ENCODE measurements at regions not wholly inside any gene's neighbourhood (a gene's known extent, or its start where the extent isn't known, plus 50 kb on each side); places are given as distances from the start of the nearest gene placed in this dataset.

DNA sequence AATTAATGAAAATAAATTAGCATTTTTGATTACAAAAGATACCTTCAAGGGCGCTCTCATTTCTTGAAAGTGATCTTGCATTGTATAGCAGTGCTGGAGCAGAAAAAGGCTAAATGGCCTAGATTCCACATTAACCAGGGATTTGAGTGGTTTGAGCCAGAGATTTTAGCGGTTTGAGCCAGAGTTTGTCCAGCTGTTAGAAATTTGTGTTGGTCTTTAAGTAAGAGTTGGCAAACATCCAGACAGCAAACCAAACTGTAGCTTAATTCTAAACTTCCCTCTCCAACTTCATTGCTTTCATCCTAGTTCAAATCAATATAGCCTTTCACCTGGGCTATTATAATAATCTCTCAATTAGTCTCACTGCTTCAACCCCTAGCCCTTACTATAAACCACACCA, 351.7 kb downstream of the IGSF11 start:
- H3K36me3 ChIP-seq (replicated peaks in 1 of 2; ENCODE audit: control insufficient read depth in 1 of 2, insufficient read depth in 2 of 2, low read length in 1 of 2), result no peaks in the 10 kb centered on the region
- H3K4me2 ChIP-seq, result no peak overlapping the region
- no peaks in the 10 kb centered on the region for H3K27me3 ChIP-seq (ENCODE audit: insufficient read depth)
- no peaks in the 10 kb centered on the region for H3K79me2 ChIP-seq (ENCODE audit: insufficient read depth)
- H3K9ac ChIP-seq, result no peak overlapping the region
- 54% methylated on average over 2 of the region's 2 CpGs for WGBS (ENCODE audit: low lambda C conversion rate)
- H3K27ac ChIP-seq (ENCODE audit: low read depth in 2 of 2, low read length in 1 of 2), result no peak overlapping the region
- H2AFZ ChIP-seq (ENCODE audit: low read depth), result no peak overlapping the region
- TF ChIP-seq, protein P1, sequence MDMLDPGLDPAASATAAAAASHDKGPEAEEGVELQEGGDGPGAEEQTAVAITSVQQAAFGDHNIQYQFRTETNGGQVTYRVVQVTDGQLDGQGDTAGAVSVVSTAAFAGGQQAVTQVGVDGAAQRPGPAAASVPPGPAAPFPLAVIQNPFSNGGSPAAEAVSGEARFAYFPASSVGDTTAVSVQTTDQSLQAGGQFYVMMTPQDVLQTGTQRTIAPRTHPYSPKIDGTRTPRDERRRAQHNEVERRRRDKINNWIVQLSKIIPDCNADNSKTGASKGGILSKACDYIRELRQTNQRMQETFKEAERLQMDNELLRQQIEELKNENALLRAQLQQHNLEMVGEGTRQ (IDR thresholded peaks at IDR 0.05; ENCODE audit: borderline replicate concordance, low read depth, low read length), result no peak
- TF ChIP-seq NFIC (IDR thresholded peaks at IDR 0.05; ENCODE audit: borderline replicate concordance), result no peak
- no peak for TF ChIP-seq TEAD4 (IDR thresholded peaks at IDR 0.05; ENCODE audit: borderline replicate concordance, insufficient read depth)
- TF ChIP-seq, protein P2, sequence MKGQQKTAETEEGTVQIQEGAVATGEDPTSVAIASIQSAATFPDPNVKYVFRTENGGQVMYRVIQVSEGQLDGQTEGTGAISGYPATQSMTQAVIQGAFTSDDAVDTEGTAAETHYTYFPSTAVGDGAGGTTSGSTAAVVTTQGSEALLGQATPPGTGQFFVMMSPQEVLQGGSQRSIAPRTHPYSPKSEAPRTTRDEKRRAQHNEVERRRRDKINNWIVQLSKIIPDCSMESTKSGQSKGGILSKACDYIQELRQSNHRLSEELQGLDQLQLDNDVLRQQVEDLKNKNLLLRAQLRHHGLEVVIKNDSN (IDR thresholded peaks at IDR 0.05; ENCODE audit: borderline replicate concordance, low read depth), result no peak
- no peak for TF ChIP-seq TAF1 (IDR thresholded peaks at IDR 0.05; ENCODE audit: borderline replicate concordance, low read depth, low read length)
- no peak for TF ChIP-seq POLR2AphosphoS5 (IDR thresholded peaks at IDR 0.05; ENCODE audit: low read depth, low read length)
- TF ChIP-seq RAD21 (IDR thresholded peaks at IDR 0.05; ENCODE audit: low read length), result no peak
- TF ChIP-seq, protein P3, sequence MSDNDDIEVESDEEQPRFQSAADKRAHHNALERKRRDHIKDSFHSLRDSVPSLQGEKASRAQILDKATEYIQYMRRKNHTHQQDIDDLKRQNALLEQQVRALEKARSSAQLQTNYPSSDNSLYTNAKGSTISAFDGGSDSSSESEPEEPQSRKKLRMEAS (IDR thresholded peaks at IDR 0.05; ENCODE audit: low read depth), result no peak
- TF ChIP-seq FOXJ3 (CRISPR knock-in tag; IDR thresholded peaks at IDR 0.05), result no peak
- TF ChIP-seq CHD2 (IDR thresholded peaks at IDR 0.05; ENCODE audit: low read length, partially characterized antibody), result no peak
- ChIA-PET CTCF (interaction anchor here (1.2 kb wide), 1 partner anchor 11 kb away, joined by 3 read pairs; no protein-coding TSS in a partner anchor), POLR2A (no interaction called here)
- no peaks in the 10 kb centered on the region for H3K9me3 ChIP-seq
- no peaks in the 10 kb centered on the region for H3F3A ChIP-seq (replicated peaks; ENCODE audit: insufficient read depth)
- DNase-seq, result no peak
- no peaks in the 10 kb centered on the region for H4K20me1 ChIP-seq (ENCODE audit: insufficient read depth)
- no peaks in the 10 kb centered on the region for H3K9me2 ChIP-seq
- H3K4me3 ChIP-seq (ENCODE audit: low read depth in 2 of 2, low read length in 1 of 2), result no peak overlapping the region
- H3K4me1 ChIP-seq (ENCODE audit: control insufficient read depth in 1 of 2, insufficient read depth in 2 of 2, low read depth in 1 of 2, low read length in 1 of 2), result no peaks in the 10 kb centered on the region; a peak in 1 of 4 replicates

DNA sequence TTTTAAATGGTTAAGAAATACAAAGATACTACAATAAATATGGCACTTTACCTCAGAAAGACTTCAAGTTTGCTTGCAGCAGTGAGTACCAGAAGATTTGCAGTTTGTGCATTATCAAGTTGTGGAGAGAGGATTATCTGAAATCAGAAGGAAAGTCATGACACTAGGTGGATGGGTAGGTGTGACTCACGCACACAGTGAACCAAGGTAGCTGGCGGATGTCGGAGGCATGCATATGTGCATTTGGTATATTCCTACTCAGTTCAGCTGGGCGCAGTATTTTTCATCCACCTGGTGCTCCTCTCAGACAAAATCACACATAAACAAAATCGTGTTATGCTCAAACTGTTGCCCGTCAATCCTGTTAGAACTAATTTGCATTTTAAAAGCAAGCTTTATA, 351.0 kb downstream of the IGSF11 start:
- TF ChIP-seq FOXM1 (IDR thresholded peaks at IDR 0.05; ENCODE audit: low read depth), result no peak
- TF ChIP-seq, protein P4, sequence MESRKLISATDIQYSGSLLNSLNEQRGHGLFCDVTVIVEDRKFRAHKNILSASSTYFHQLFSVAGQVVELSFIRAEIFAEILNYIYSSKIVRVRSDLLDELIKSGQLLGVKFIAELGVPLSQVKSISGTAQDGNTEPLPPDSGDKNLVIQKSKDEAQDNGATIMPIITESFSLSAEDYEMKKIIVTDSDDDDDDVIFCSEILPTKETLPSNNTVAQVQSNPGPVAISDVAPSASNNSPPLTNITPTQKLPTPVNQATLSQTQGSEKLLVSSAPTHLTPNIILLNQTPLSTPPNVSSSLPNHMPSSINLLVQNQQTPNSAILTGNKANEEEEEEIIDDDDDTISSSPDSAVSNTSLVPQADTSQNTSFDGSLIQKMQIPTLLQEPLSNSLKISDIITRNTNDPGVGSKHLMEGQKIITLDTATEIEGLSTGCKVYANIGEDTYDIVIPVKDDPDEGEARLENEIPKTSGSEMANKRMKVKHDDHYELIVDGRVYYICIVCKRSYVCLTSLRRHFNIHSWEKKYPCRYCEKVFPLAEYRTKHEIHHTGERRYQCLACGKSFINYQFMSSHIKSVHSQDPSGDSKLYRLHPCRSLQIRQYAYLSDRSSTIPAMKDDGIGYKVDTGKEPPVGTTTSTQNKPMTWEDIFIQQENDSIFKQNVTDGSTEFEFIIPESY (IDR thresholded peaks at IDR 0.05; ENCODE audit: borderline replicate concordance, low read depth), result no peak
- DNase-seq, result no peak
- H3K27me3 ChIP-seq (ENCODE audit: insufficient read depth), result no peaks in the 10 kb centered on the region
- no peak overlapping the region for H2AFZ ChIP-seq (ENCODE audit: low read depth)
- ChIA-PET CTCF (no interaction called here), POLR2A (no interaction called here)
- WGBS (ENCODE audit: low lambda C conversion rate), result 68% methylated on average over 6 of the region's 6 CpGs
- H4K20me1 ChIP-seq (ENCODE audit: insufficient read depth), result no peaks in the 10 kb centered on the region
- no peaks in the 10 kb centered on the region for H3K9me3 ChIP-seq
- no peak overlapping the region for H3K4me2 ChIP-seq
- no peaks in the 10 kb centered on the region; a peak in 1 of 4 replicates for H3K4me1 ChIP-seq (ENCODE audit: control insufficient read depth in 1 of 2, insufficient read depth in 2 of 2, low read depth in 1 of 2, low read length in 1 of 2)
- no peak overlapping the region for H3K4me3 ChIP-seq (ENCODE audit: low read depth in 2 of 2, low read length in 1 of 2)
- H3F3A ChIP-seq (replicated peaks; ENCODE audit: insufficient read depth), result no peaks in the 10 kb centered on the region
- no peak overlapping the region for H3K27ac ChIP-seq (ENCODE audit: low read depth in 2 of 2, low read length in 1 of 2)
- no peaks in the 10 kb centered on the region for H3K9me2 ChIP-seq
- no peaks in the 10 kb centered on the region for H3K36me3 ChIP-seq (replicated peaks in 1 of 2; ENCODE audit: control insufficient read depth in 1 of 2, insufficient read depth in 2 of 2, low read length in 1 of 2)
- H3K79me2 ChIP-seq (ENCODE audit: insufficient read depth), result no peaks in the 10 kb centered on the region
- H3K9ac ChIP-seq, result no peak overlapping the region
